ENCODE measurements at regions not wholly inside any gene's neighbourhood (a gene's known extent, or its start where the extent isn't known, plus 50 kb on each side); places are given as distances from the start of the nearest gene placed in this dataset.

GRCh38 chr17:55660178-55660886 lies 62.3 kb downstream of the TMEM100 start:
- no peak for TF ChIP-seq POLR2AphosphoS5 (IDR thresholded peaks at IDR 0.05; ENCODE audit: low read depth, low read length)
- peak in 1 of 2 experiments; percentile 27; a peak in 1 of 4 replicates for TF ChIP-seq REST (IDR thresholded peaks at IDR 0.05; ENCODE audit: insufficient read depth in 1 of 2, low read depth in 2 of 2, low read length in 2 of 2)
- no peak for TF ChIP-seq TAF1 (IDR thresholded peaks at IDR 0.05; ENCODE audit: borderline replicate concordance, insufficient read depth, low read length)
- TF ChIP-seq SIN3A (IDR thresholded peaks at IDR 0.05; ENCODE audit: borderline replicate concordance, insufficient read depth, low read length): no peak
- no peak for TF ChIP-seq FOXP2 (optimal IDR thresholded peaks at IDR 0.05; ENCODE audit: borderline replicate concordance, extremely low read depth, extremely low read length, insufficient read depth)
